GM19468 (cell line): ENCODE measurements at regions not wholly inside any gene's neighbourhood (a gene's known extent, or its start where the extent isn't known, plus 50 kb on each side); places are given as distances from the start of the nearest gene placed in this dataset.
"Not testable (repeated sequence)": the region's sequence is repeated elsewhere in the genome, so short reads cannot be mapped to it uniquely, and the experiment has no call there.

Source experiments
- ATAC-seq: cut with Tn5 transposase; IDR thresholded peaks from one replicate; pipeline ENCODE4 v1.9.1; 2021; ENCODE audit warnings: mild to moderate bottlenecking, moderate library complexity, moderate number of reproducible peaks; ENCODE audit not compliant: unreplicated experiment; ENCODE audit errors: extremely low read depth

DNA sequence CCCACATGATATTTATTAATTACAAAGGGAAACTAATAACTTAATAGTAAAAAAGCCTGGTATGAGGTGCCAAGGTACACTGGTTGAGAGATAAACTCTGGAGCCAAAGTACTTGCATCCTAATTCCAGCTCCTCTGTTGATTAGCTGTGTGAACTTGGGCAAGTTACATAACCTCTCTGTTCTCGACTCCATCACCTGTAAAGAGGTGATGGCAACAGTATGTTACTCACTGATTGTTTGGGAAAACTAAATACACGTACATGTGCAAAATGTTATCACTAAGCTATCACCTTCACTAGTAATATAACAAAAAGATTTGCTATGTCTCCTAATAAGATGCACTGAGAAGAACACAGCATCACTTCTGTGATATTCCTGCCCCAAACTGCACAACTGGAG is 206.4 kb downstream of the MEX3B start:
- ATAC-seq: no peak

DNA sequence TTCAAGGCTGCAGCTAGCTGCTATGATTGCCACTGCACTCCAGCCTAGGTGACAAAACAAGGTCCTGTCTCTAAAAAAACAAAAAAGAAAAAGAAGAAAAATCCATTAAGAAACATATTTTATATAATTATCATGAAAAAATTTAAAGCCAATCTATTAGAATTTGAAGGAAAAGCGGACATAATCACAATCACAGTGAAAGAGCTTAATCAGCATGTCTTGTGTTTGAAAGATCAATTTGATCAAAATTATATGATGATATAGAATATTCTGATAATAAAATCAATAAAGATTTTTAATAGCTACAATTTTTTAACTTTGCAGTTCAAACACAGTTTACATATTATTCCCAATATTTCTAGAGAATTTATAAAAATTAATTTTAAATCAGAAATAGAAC is 210.1 kb downstream of the MEX3B start:
- no peak for ATAC-seq

DNA sequence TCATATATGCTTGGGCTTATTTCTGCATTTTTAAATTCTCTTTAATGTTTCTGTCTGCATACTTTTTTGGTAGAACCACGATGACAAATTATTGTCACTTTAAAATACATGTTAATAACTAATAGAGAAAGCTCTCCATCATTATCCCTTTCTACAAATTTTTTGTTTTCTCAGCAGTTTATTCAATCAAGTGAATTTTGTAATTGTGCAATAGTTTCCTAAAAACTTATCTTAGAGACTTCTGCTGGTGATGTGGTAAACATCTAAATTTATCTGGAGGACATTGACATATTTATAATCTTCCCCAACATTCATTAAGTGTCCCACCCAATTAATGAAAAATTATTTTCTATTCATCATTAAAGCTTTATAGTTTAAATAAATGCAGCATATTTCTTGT is 215.3 kb downstream of the MEX3B start:
- no peak for ATAC-seq

- no peak for ATAC-seq
These were observed 215.9 kb downstream of the MEX3B start for GRCh38 chr15:81829918-81830317.

DNA sequence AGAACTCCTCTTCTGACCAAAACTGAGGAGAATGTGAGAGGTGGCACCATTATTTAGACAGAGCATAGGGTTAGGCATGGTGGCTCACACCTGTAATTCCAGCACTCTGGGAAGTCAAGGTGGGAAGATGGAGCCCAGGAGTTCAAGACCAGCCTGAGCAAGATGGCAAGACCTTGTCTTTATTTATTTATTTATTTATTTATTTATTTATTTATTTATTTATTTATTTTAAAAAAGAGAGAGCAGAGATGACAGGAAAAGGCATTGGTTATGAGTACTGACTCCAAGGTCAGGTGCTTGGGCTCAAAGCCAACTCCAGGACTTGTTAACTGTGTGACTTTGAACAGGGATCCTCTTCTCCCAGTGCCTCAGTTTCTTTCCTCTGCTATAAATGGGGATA is 217.7 kb downstream of the MEX3B start:
- no peak for ATAC-seq

DNA sequence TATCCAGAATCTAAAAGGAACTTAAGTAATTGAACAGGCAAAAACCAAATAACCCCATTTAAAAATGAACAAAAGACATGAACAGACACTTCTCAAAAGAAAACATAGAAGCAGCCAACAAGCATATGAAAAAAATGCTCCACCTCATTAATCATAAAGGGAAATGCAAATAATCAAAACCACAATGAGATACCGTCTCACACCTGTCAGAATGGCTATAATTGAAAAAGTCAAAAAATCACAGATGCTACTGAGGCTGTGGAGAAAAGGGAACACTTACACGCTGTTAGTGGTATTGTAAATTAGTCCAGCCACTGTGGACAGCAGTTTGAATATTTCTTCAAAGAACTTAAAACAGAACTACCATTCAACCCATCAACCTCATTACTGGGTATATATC is 220.7 kb downstream of the MEX3B start:
- ATAC-seq: no peak

GRCh38 chr15:81822587-81822986 is 223.2 kb downstream of the MEX3B start:
- not testable (repeated sequence) for ATAC-seq

- ATAC-seq: no peak
These were observed 225.7 kb downstream of the MEX3B start for GRCh38 chr15:81819924-81820635.

DNA sequence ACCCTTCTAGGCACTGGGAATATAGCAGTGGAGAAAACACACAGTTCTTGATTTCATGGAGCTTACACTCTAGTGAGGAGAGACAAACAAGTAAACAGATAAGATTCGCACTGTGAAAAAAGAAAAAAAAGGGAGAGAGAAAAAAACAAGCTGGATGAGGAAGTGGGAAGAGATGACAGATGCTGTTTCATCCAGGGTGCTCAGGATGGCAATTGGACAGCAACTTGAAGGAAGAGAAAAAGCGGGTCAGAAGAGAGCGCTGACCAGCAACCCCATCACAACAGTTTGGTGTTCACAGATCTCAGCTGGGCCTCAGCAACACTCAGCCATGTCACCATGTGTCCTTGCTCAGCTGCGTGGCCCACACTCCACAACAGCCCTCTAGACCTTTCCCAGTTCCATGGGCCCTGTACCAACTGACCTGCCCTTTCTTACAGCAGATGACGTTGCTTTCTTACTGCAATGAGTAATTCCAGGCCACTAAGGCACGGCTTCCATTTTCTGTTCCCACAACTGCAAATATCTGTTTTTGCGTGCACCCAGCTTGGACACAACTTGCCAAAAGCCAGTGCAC is 230.8 kb downstream of the MEX3B start:
- no peak for ATAC-seq

GRCh38 chr15:81813215-81813614 is 232.6 kb downstream of the MEX3B start:
- ATAC-seq: no peak

- ATAC-seq: no peak
These were observed 233.4 kb downstream of the MEX3B start for GRCh38 chr15:81812456-81812855.

GRCh38 chr15:81811736-81812135 is 234.1 kb downstream of the MEX3B start:
- no peak for ATAC-seq

GRCh38 chr15:81809543-81809942 is 236.3 kb downstream of the MEX3B start:
- ATAC-seq: no peak

DNA sequence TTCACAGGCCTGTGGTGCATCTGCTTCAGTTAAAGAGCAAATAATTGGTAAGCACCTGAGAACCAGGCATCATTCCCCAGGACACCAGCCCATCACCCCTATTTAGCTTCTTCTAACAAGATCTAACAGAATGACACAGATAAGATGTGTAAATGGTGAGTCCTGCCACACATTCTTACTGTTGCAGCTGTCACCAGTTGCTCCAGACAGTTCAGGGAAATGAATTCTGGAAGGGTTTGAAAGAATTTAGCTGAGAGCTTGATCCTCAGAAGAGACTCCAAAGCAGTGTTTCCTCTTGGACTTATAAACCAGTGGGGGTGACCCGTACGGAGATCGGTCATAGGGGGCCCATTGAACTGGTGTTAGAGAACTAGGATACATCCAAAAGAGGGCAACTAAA is 238.0 kb downstream of the MEX3B start:
- ATAC-seq: no peak

DNA sequence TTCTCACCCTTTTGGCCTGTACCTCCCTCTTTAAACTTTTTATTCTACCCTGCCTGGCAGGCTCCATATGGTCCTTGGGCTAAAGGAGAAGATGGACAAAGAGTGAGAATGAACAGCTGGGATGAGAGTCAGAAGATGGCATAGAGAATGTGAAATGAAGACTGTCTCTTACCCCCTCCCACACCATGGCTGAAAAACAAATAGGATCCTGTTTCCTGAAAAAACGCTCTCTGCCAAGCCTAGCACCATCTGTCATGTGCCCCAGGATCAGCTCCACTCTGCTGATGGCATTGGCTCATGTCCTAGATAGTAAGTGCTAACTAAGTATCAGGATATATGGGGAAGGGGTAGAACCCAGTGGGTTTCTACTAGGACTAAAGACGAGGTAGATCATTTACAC is 238.6 kb downstream of the MEX3B start:
- no peak for ATAC-seq

- no peak for ATAC-seq
These were observed 249.9 kb downstream of the MEX3B start for GRCh38 chr15:81795899-81796298.

- no peak for ATAC-seq
These were observed 253.2 kb downstream of the MEX3B start for GRCh38 chr15:81792646-81793045.

GRCh38 chr15:81791322-81791721 is 254.5 kb downstream of the MEX3B start:
- not testable (repeated sequence) for ATAC-seq

GRCh38 chr15:81789403-81789802 is 256.4 kb downstream of the MEX3B start:
- ATAC-seq: no peak

- no peak for ATAC-seq
These were observed 259.0 kb downstream of the MEX3B start for GRCh38 chr15:81786776-81787175.

DNA sequence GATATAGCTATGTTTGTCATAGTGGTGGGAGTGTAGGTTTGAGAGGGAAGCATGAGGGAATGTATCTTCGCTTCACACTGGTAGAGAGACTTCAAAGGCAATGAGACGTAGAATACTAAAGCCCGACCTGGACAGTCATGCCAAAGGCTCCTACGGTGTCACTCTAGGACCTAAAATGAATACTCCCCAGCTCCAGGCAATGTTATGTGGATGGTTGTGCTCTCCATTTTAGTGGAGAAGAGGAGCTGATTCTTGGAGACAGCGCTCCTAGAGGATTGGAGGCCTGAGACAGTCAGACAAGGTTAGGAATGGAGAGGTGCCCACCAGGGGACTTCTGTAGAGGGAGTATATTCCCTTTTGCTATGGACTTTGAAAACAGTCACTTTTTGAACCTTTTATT is 260.1 kb downstream of the MEX3B start:
- no peak for ATAC-seq

GRCh38 chr15:81785181-81785580 is 260.6 kb downstream of the MEX3B start:
- no peak for ATAC-seq
